Eye (tissue), 1 donor: ENCODE measurements at regions not wholly inside any gene's neighbourhood (a gene's known extent, or its start where the extent isn't known, plus 50 kb on each side); places are given as distances from the start of the nearest gene placed in this dataset.
"Not testable (repeated sequence)": the region's sequence is repeated elsewhere in the genome, so short reads cannot be mapped to it uniquely, and the experiment has no call there.

ENCODE experiments used
- DNase-seq: peaks from one replicate; pipeline ENCODE4 v3.0.0-alpha.2; 2015

- DNase-seq = no peak
Observed at GRCh38 chr7:149561072-149561471, 63.5 kb upstream of the ZNF746 start.

- no peak for DNase-seq
Observed at GRCh38 chr7:149559711-149560110, 62.1 kb upstream of the ZNF746 start.

- no peak for DNase-seq
Observed at GRCh38 chr7:149558149-149558861, 60.7 kb upstream of the ZNF746 start.

- DNase-seq = not testable (repeated sequence)
Observed at GRCh38 chr7:149556525-149556924, 58.9 kb upstream of the ZNF746 start.

GRCh38 chr7:149554821-149555220 lies 57.2 kb upstream of the ZNF746 start:
- not testable (repeated sequence) for DNase-seq

GRCh38 chr7:149553991-149554390 lies 56.4 kb upstream of the ZNF746 start:
- not testable (repeated sequence) for DNase-seq

GRCh38 chr7:149552799-149553198 lies 55.2 kb upstream of the ZNF746 start:
- DNase-seq = no peak
